HG03039 (cell line): ENCODE measurements at regions not wholly inside any gene's neighbourhood (a gene's known extent, or its start where the extent isn't known, plus 50 kb on each side); places are given as distances from the start of the nearest gene placed in this dataset.

Source experiments
- ATAC-seq: cut with Tn5 transposase; IDR thresholded peaks from one replicate; pipeline ENCODE4 v1.9.1; 2021; ENCODE audit warnings: mild to moderate bottlenecking, moderate library complexity; ENCODE audit not compliant: unreplicated experiment

DNA sequence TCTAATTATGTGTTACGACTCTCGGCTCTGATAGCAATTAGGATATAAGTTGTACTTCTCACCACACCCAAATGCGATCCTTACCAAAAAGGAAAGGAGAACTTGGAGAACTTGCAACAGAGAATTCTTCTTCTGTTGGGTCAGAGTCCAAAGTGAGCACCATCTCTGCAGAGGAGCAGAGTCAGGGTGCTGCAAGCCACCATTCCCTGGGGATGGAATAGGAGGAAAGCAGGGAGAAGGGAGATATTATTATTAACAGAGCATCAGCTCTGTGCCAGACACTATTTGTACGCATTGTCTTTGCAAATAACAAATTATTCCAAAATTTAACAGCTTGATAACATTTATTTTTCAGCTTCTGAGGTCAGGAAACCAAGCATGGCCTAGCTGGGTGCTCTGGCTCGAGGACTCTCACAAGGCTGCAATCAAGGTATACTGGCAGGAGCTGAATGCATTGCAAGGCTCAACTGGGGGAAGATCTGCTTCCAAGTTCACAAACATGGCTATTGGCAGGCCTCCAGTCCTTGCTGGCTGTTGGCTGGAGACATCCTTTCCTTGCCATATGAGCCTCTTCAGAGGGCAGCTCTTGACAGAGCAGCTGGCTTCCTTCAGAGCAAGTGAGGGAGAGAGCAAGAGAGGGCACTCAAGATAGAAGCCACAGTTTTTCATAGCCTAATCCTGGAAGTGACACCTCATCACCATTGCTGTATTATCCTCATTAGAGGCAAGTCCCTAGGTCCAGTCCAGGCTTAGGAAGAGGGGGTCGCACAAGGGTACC is 296.2 kb upstream of the CDH5 start:
- no peak for ATAC-seq

GRCh38 chr16:66069587-66069986 is 296.9 kb upstream of the CDH5 start:
- no peak for ATAC-seq

GRCh38 chr16:66066404-66066803 is 300.1 kb upstream of the CDH5 start:
- ATAC-seq: no peak

DNA sequence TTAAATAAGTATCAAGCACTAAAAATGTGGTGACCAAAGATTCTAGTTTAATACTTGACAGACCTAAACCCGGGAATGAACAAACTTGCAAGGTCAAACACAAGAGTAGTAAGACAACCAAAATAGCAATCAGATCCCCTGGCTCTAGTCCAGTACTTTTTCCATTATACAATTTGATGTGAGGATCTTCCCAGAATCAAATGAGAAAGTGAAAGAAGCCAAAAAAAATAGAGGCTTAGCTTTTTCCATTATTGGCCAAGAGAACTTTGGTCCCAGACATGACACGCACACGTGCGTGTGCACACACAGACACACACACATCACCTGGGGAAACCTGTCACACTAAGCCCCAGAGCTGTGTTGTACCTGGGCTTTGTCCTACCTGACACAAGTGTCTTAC is 300.6 kb upstream of the CDH5 start:
- ATAC-seq: no peak

- ATAC-seq: no peak
Observed at GRCh38 chr16:66064801-66065530, 301.5 kb upstream of the CDH5 start.

GRCh38 chr16:66058832-66059231 is 307.7 kb upstream of the CDH5 start:
- ATAC-seq: no peak

GRCh38 chr16:66058172-66058691 is 308.3 kb upstream of the CDH5 start:
- ATAC-seq: no peak

GRCh38 chr16:66057057-66057456 is 309.4 kb upstream of the CDH5 start:
- ATAC-seq: no peak

- ATAC-seq: no peak
Observed at GRCh38 chr16:66054095-66054494, 312.4 kb upstream of the CDH5 start.

DNA sequence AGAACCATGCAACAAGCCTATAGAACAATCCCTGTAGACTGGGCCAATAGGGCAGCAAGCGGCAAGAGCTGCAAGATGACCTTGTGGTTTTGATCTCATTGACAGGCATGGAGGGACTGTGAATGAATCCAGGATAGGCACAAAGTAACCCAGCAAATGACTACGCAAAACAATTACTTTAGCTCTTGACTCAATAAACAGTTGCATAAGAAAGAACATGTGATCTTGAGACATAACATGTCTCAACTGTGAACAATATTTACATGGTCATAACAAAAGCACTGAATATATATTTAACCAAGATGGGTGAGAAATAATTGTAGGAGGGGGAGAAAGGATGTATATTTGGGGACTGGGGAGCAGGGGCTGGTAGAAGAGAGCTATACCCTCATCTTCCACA is 313.7 kb upstream of the CDH5 start:
- no peak for ATAC-seq

GRCh38 chr16:66050991-66051390 is 315.5 kb upstream of the CDH5 start:
- no peak for ATAC-seq

DNA sequence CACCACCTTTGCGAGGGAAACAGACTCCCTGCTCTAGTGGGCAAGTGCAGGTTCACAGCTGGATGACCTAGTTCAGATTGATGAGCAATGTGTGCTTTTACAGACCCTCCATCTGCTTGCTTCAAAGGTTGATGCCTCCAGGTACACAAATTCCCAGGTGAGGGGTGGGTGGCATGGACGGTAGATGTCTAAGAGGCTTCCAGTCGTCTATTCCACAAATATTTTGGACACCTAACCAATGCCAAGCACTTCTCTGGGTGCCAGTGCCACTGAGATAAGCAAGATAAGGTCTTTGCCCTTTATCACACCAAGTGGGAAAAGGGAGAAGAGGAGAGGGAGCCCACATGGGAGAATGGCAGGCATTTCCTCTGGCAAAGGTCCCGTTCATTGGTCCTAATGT is 316.6 kb upstream of the CDH5 start:
- ATAC-seq: no peak

- no peak for ATAC-seq
Observed at GRCh38 chr16:66045626-66046025, 320.9 kb upstream of the CDH5 start.

GRCh38 chr16:66044556-66044955 is 321.9 kb upstream of the CDH5 start:
- no peak for ATAC-seq

DNA sequence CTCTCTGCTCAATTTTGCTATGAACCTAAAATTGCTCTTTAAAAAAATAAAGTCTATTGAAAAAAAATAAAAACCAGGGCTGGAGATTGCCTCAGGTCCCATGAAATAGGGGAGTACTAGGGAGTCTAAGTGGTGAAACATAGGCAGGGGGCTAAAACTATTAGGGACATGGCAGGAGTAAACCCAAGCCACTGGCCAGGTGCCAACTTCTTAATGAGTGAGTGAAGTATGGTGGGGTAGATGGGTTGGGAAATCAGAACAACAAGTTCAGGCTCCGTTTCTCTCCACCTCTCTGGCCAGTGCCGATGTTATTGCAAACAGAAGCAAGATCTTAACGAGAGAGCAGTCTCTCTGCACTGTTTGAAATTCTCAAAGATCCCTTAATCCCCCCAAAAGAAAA is 322.4 kb upstream of the CDH5 start:
- no peak for ATAC-seq

- ATAC-seq: no peak
Observed at GRCh38 chr16:66043326-66043725, 323.2 kb upstream of the CDH5 start.

GRCh38 chr16:66042341-66042740 is 324.1 kb upstream of the CDH5 start:
- ATAC-seq: no peak

GRCh38 chr16:66041907-66042306 is 324.6 kb upstream of the CDH5 start:
- no peak for ATAC-seq

- no peak for ATAC-seq
Observed at GRCh38 chr16:66039793-66040192, 326.7 kb upstream of the CDH5 start.

GRCh38 chr16:66036793-66037715 is 329.4 kb upstream of the CDH5 start:
- no peak for ATAC-seq

DNA sequence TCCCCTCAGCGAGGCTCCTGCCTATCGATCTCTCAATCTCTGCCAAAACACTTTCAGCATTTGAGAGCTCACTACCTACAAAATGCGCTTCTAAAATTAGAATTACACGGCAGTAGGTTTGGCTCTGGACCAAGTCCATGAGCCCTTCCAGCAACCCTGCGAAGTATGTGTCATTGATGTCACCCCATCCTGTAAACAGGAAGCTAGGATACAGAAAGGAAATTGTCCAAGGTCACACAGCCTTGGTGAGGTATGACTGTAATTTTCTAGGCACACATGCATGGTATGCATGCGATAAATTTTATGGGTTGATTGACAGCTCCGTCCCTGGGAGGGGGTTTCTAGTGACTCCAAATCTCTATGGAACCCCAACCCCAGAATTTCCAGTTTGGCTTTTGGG is 330.3 kb upstream of the CDH5 start:
- no peak for ATAC-seq
